Glutamatergic neuron (in vitro differentiated cells): ENCODE measurements at regions not wholly inside any gene's neighbourhood (a gene's known extent, or its start where the extent isn't known, plus 50 kb on each side); places are given as distances from the start of the nearest gene placed in this dataset.
"Not testable (repeated sequence)": the region's sequence is repeated elsewhere in the genome, so short reads cannot be mapped to it uniquely, and the experiment has no call there.

Source experiments
- DNase-seq: peaks from one replicate; pipeline ENCODE4 v3.0.0; 2022
- H3K27ac Mint-ChIP-seq: one replicate; pipeline ENCODE4 v1.8.0; 2020; ENCODE audit warnings: mild to moderate bottlenecking, mixed read lengths, inconsistent platforms; ENCODE audit not compliant: unreplicated experiment
- H3K27me3 Mint-ChIP-seq: one replicate; pipeline ENCODE4 v1.8.0; 2020; ENCODE audit warnings: mild to moderate bottlenecking, moderate library complexity, mixed read lengths, inconsistent platforms; ENCODE audit not compliant: unreplicated experiment
- H3K36me3 Mint-ChIP-seq: one replicate; pipeline ENCODE4 v1.8.0; 2020; ENCODE audit warnings: mild to moderate bottlenecking, mixed read lengths, inconsistent platforms; ENCODE audit not compliant: unreplicated experiment
- H3K4me1 Mint-ChIP-seq: one replicate; pipeline ENCODE4 v1.8.0; 2020; ENCODE audit warnings: mild to moderate bottlenecking, low read depth, mixed read lengths, inconsistent platforms; ENCODE audit not compliant: unreplicated experiment
- H3K4me3 Mint-ChIP-seq: one replicate; pipeline ENCODE4 v1.8.0; 2020; ENCODE audit warnings: mild to moderate bottlenecking, mixed read lengths, inconsistent platforms; ENCODE audit not compliant: unreplicated experiment
- H3K9me3 Mint-ChIP-seq: one replicate; pipeline ENCODE4 v1.8.0; 2020; ENCODE audit warnings: mild to moderate bottlenecking, moderate library complexity, mixed read lengths, inconsistent platforms; ENCODE audit not compliant: unreplicated experiment
- TF ChIP-seq, protein P1 (sequence below): fragments of 200-600 bp; sonication (generic); IDR thresholded peaks from one replicate; pipeline ENCODE4 v1.5.0; 2021; ENCODE audit not compliant: partially characterized antibody, unreplicated experiment

DNA sequence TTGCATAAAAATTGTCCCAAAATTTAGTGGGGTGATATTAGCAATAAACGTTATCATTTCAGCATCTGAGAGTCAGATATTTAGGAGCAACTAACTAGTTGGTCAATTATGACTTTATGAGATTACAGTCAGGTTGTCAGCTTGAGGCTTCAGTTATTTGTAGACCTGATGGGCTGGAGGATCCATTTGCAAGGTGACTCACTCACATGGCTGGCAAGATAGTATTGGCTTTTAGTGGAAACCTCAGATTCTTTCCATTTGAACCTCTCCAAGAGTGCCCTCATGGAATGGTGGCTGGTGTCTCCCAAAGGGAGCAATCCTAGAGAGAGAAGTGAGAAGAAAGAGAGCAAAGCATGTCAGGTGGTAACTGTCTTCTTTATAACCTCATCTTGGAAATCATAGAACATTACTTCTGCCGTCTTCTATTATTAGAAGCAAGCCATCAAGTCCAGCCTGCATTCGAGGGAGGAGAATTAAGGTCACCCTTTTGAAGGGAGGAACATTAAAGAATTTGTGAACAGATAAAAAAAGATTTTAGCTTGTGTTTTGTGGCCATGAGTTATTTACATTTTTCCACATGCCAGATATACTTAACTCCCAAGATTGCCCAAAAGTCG is 92.5 kb downstream of the HAUS1 start:
- Mint-ChIP-seq H3K9me3 (no peaks in the 10 kb centered on the region), H3K4me3 (no peak overlapping the region), H3K4me1 (no peaks in the 10 kb centered on the region), H3K36me3 (no peaks in the 10 kb centered on the region), H3K27me3 (no peaks in the 10 kb centered on the region), H3K27ac (no peak overlapping the region)
- TF ChIP-seq, protein P1, sequence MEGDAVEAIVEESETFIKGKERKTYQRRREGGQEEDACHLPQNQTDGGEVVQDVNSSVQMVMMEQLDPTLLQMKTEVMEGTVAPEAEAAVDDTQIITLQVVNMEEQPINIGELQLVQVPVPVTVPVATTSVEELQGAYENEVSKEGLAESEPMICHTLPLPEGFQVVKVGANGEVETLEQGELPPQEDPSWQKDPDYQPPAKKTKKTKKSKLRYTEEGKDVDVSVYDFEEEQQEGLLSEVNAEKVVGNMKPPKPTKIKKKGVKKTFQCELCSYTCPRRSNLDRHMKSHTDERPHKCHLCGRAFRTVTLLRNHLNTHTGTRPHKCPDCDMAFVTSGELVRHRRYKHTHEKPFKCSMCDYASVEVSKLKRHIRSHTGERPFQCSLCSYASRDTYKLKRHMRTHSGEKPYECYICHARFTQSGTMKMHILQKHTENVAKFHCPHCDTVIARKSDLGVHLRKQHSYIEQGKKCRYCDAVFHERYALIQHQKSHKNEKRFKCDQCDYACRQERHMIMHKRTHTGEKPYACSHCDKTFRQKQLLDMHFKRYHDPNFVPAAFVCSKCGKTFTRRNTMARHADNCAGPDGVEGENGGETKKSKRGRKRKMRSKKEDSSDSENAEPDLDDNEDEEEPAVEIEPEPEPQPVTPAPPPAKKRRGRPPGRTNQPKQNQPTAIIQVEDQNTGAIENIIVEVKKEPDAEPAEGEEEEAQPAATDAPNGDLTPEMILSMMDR, result no peak
- no peak for DNase-seq

DNA sequence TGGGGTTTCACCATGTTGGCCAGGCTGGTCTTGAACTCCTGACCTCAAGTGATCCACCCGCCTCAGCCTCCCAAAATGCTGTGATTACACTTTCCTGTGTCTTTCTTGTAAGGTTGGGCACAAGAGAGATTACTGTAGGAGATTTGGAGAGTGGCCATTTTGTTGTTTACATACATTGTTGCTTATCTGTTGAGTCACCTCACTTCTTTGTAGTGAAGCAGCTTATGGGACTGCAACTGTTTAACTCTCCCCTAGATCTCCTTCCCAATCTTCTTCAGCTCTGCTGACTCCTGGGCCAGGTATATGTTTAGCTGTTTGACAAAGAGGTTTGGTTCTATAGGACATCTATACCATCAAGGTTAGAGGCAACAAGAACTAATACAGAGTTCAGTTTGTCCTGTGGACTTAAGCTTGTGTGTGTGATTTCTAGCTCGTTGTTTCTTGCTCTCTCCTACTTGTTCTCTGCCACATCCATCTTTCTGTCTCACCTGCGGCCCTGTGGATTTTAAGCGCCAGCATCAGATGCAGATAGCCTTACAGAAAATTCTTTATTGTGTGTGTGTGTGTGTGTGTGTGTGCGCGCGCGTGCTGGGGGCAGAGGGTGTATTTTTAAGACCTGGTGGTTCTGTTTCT is 95.4 kb downstream of the HAUS1 start:
- TF ChIP-seq, protein P1, result no peak
- DNase-seq, result no peak
- H3K9me3 Mint-ChIP-seq, result no peaks in the 10 kb centered on the region
- H3K4me3 Mint-ChIP-seq, result no peak overlapping the region
- H3K27me3 Mint-ChIP-seq, result no peaks in the 10 kb centered on the region
- no peak overlapping the region for H3K27ac Mint-ChIP-seq
- no peaks in the 10 kb centered on the region for H3K4me1 Mint-ChIP-seq
- no peaks in the 10 kb centered on the region for H3K36me3 Mint-ChIP-seq

DNA sequence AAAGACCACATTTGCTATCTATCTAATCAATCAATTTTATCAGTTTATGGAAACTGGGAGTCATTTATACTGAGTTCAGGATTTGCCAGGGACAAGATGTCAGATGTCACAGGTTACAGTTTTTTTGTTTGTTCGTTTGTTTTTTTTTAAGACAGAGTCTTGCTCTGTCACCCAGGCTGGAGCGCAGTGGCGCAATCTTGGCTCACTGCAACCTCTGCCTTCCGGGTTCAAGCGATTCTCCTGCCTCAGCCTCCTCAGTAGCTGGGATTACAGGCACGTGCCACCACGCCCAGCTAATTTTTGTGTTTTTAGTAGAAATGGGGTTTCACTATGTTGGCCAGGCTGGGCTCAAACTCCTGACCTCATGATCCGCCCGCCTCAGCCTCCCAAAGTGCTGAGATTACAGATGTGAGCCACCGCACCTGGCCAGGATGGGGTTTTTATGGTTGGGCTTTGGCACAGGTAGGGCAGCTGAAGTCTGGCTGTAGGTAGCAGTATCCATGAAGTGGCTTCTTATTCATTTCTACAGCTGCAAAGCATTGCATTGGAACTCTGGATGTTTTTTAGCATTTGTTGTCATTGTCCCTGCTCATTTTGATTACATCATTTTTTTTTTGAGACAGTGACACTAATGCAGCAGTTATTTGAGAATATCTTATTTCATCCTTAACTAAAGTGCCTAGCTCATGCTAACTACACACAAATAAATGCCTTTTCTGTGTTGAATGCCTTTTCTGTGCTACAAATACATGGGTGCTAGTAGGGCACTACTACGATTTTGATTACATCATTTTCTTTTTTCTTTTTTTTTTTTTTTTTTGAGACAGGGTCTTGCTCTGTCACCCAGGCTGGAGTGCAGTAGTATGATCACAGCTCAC is 96.2 kb downstream of the HAUS1 start:
- H3K9me3 Mint-ChIP-seq, DNase-seq, H3K4me1 Mint-ChIP-seq, H3K36me3 Mint-ChIP-seq, H3K27ac Mint-ChIP-seq, H3K4me3 Mint-ChIP-seq, H3K27me3 Mint-ChIP-seq: not testable (repeated sequence)

DNA sequence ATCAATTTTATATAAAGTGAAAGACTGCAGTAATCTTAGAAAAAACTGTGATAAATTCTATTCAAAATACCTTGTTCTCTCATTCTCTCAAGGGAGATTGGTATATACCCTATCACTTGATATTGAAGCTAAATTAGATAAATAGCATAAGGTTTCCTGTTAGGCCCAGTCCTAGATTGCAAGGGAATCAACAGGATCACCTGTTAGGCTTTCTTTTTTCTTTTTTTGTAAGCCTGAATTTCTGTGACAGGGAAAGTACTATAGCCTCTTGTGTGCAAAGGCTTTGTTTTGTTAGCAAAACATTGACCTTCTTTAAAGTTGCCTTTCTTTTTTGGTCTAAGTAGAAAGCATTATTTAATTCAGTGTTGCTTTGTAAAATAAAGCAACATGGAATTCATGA is 100.0 kb downstream of the HAUS1 start:
- Mint-ChIP-seq H3K36me3 (no peaks in the 10 kb centered on the region), H3K27me3 (no peaks in the 10 kb centered on the region), H3K9me3 (no peaks in the 10 kb centered on the region), H3K4me1 (no peaks in the 10 kb centered on the region), H3K4me3 (no peak overlapping the region), H3K27ac (no peak overlapping the region)
- no peak for DNase-seq
- TF ChIP-seq, protein P1, result no peak

DNA sequence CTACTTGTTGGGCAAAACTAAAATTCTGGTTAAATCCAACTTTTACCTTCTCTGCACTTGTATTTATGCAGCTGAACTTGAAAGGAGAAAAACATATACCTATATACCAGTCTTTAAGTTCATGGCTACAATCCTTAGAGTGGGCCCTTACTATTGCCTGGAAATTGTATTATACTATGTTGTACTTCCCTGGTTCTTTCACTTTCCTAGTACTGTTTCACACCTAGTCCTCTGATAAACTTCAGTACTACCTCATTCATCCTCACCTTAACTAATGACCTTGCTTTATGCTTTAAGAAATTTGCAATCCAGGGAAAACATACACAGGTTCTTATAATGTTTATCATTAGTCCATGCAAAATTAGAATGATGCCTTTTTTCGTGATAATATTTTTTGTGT is 103.8 kb downstream of the HAUS1 start:
- no peak for DNase-seq
- Mint-ChIP-seq H3K27me3 (no peaks in the 10 kb centered on the region), H3K4me3 (no peak overlapping the region), H3K36me3 (no peaks in the 10 kb centered on the region), H3K4me1 (peaks cover 4% of the 10 kb centered on the region), H3K27ac (no peak overlapping the region), H3K9me3 (no peaks in the 10 kb centered on the region)
- TF ChIP-seq, protein P1, result no peak
